ENCODE measurements at regions not wholly inside any gene's neighbourhood (a gene's known extent, or its start where the extent isn't known, plus 50 kb on each side); places are given as distances from the start of the nearest gene placed in this dataset.
A peak's percentile ranks its signal among the peaks of the same experiment; 100 is the strongest.
"Not testable (repeated sequence)": the region's sequence is repeated elsewhere in the genome, so short reads cannot be mapped to it uniquely, and the experiment has no call there.

- DNase-seq, result peak in 1 of 58 donors; percentile 11
These were observed 101.2 kb upstream of the WDR11 start for GRCh38 chr10:120749856-120750566.

- DNase-seq, result no peak
These were observed 95.4 kb upstream of the WDR11 start for GRCh38 chr10:120755771-120756170.

GRCh38 chr10:120760253-120760652 is 90.9 kb upstream of the WDR11 start:
- no peak for DNase-seq

GRCh38 chr10:120761951-120762350 is 89.2 kb upstream of the WDR11 start:
- DNase-seq, result no peak

GRCh38 chr10:120765226-120765803 is 85.8 kb upstream of the WDR11 start:
- no peak for DNase-seq

GRCh38 chr10:120768227-120768626 is 82.9 kb upstream of the WDR11 start:
- peak in 1 of 58 donors; percentile 18 for DNase-seq

GRCh38 chr10:120770496-120770895 is 80.7 kb upstream of the WDR11 start:
- DNase-seq, result no peak

GRCh38 chr10:120776442-120776841 is 74.7 kb upstream of the WDR11 start:
- no peak for DNase-seq

GRCh38 chr10:120782336-120782735 is 68.8 kb upstream of the WDR11 start:
- DNase-seq, result no peak

- DNase-seq, result no peak
These were observed 68.1 kb upstream of the WDR11 start for GRCh38 chr10:120783098-120783497.

- peak in 6 of 58 donors; percentile 4 to 15 (median 6) for DNase-seq
These were observed 67.3 kb upstream of the WDR11 start for GRCh38 chr10:120783867-120784266.

- DNase-seq, result no peak
These were observed 62.4 kb upstream of the WDR11 start for GRCh38 chr10:120788771-120789170.

GRCh38 chr10:120789303-120790203 is 61.6 kb upstream of the WDR11 start:
- no peak for DNase-seq

GRCh38 chr10:120791316-120791715 is 59.8 kb upstream of the WDR11 start:
- no peak for DNase-seq

GRCh38 chr10:120793088-120793487 is 58.1 kb upstream of the WDR11 start:
- peak in 1 of 58 donors; percentile 17 for DNase-seq

GRCh38 chr10:120794390-120794789 is 56.8 kb upstream of the WDR11 start:
- peak in 6 of 58 donors; percentile 8 to 36 (median 24) for DNase-seq

- not testable (repeated sequence) for DNase-seq
These were observed 52.9 kb upstream of the WDR11 start for GRCh38 chr10:120798276-120798675.

GRCh38 chr10:120799849-120800248 is 51.3 kb upstream of the WDR11 start:
- no peak for DNase-seq

GRCh38 chr10:120800528-120801323 is 50.4 kb upstream of the WDR11 start:
- no peak for DNase-seq
